CD8-positive, alpha-beta memory T cell (primary cell): ENCODE measurements at regions not wholly inside any gene's neighbourhood (a gene's known extent, or its start where the extent isn't known, plus 50 kb on each side); places are given as distances from the start of the nearest gene placed in this dataset.

ENCODE experiments used
- CTCF ChIA-PET: fragments of 350-600 bp; sonication (Branson Sonifier 250); formaldehyde crosslinking; loops from one replicate; lab custom pipeline; 2021; ENCODE audit warnings: antibody characterized with exemption; lab: Charles Lee
- POLR2A ChIA-PET: fragments of 350-600 bp; sonication (Branson Sonifier 250); formaldehyde crosslinking; loops from one replicate; lab custom pipeline; 2021; ENCODE audit warnings: antibody characterized with exemption; lab: Charles Lee
- DNase-seq, 5 donors: peaks; one replicate each; pipeline versions ENCODE4 v3.0.0 to v3.0.0-alpha.2; 2020 to 2022; ENCODE audit warnings: mixed read lengths in 1 of 5
- H3K27ac ChIP-seq: one replicate; pipeline ENCODE4 v1.7.0; 2013; ENCODE audit warnings: low read depth, mild to moderate bottlenecking, low read length, moderate library complexity
- H3K27me3 ChIP-seq: 2 replicates; pipeline ENCODE4 v1.7.0; 2013; ENCODE audit warnings: low read length, mild to moderate bottlenecking; ENCODE audit not compliant: insufficient read depth, poor library complexity, severe bottlenecking
- H3K36me3 ChIP-seq: 2 replicates; pipeline ENCODE4 v1.7.0; 2013; ENCODE audit warnings: mild to moderate bottlenecking, low read length, moderate library complexity; ENCODE audit not compliant: insufficient read depth
- H3K4me1 ChIP-seq: 2 replicates; pipeline ENCODE4 v1.7.0; 2013; ENCODE audit warnings: mild to moderate bottlenecking, low read length, moderate library complexity; ENCODE audit not compliant: insufficient read depth
- H3K4me3 ChIP-seq: 2 replicates; pipeline ENCODE4 v1.7.0; 2013; ENCODE audit warnings: mild to moderate bottlenecking, low read length
- H3K9me3 ChIP-seq: 2 replicates; pipeline ENCODE4 v1.7.0; 2013; ENCODE audit warnings: mild to moderate bottlenecking, low read length
- H3K27ac Mint-ChIP-seq, 8 donors: one replicate each; pipeline ENCODE4 v1.8.0; 2020 to 2021; ENCODE audit warnings: mixed read lengths in 8 of 8, mild to moderate bottlenecking in 6 of 8, inconsistent platforms in 3 of 8, moderate library complexity in 3 of 8
- H3K27me3 Mint-ChIP-seq, 2 donors: one replicate each; pipeline ENCODE4 v1.8.0; 2020 to 2021; ENCODE audit warnings: mixed read lengths in 2 of 2, mild to moderate bottlenecking in 1 of 2, moderate library complexity in 1 of 2
- H3K36me3 Mint-ChIP-seq, 3 donors: one replicate each; pipeline ENCODE4 v1.8.0; 2020 to 2021; ENCODE audit warnings: mixed read lengths in 3 of 3, inconsistent platforms in 1 of 3, mild to moderate bottlenecking in 1 of 3
- H3K4me1 Mint-ChIP-seq, 3 donors: one replicate each; pipeline ENCODE4 v1.8.0; 2020 to 2021; ENCODE audit warnings: mixed read lengths in 3 of 3, inconsistent platforms in 1 of 3, mild to moderate bottlenecking in 1 of 3
- H3K4me3 Mint-ChIP-seq, 7 donors: one replicate each; pipeline ENCODE4 v1.8.0; 2020 to 2021; ENCODE audit warnings: mixed read lengths in 7 of 7, mild to moderate bottlenecking in 6 of 7, moderate library complexity in 4 of 7, inconsistent platforms in 2 of 7
- H3K9me3 Mint-ChIP-seq, 5 donors: one replicate each; pipeline ENCODE4 v1.8.0; 2020 to 2022; ENCODE audit warnings: mixed read lengths in 5 of 5, mild to moderate bottlenecking in 3 of 5, moderate library complexity in 2 of 5, inconsistent platforms in 1 of 5

GRCh38 chr7:84304407-84304806 is 109.8 kb upstream of the SEMA3A start:
- H3K27me3 Mint-ChIP-seq: no peaks in the 10 kb centered on the region
- no peaks in the 10 kb centered on the region for H3K36me3 ChIP-seq

GRCh38 chr7:84302949-84303348 is 108.4 kb upstream of the SEMA3A start:
- ChIA-PET CTCF (no interaction called here), POLR2A (no interaction called here)
- no peaks in the 10 kb centered on the region for H3K36me3 ChIP-seq
- Mint-ChIP-seq H3K4me3 (no peak overlapping the region), H3K9me3 (peaks cover 0 to 26% (median 2%) of the 10 kb centered on the region in 5 donors), H3K36me3 (no peaks in the 10 kb centered on the region), H3K27ac (no peak overlapping the region), H3K4me1 (no peaks in the 10 kb centered on the region), H3K27me3 (no peaks in the 10 kb centered on the region)
- no peaks in the 10 kb centered on the region for H3K27me3 ChIP-seq
- H3K27ac ChIP-seq: no peak overlapping the region
- no peaks in the 10 kb centered on the region for H3K4me1 ChIP-seq
- no peaks in the 10 kb centered on the region for H3K9me3 ChIP-seq
- no peak overlapping the region for H3K4me3 ChIP-seq
- no peak for DNase-seq

More at GRCh38 chr7:84304407-84304806, 109.8 kb upstream of the SEMA3A start:
- no peaks in the 10 kb centered on the region for H3K4me1 ChIP-seq
- Mint-ChIP-seq H3K36me3 (no peaks in the 10 kb centered on the region), H3K9me3 (peaks cover 0 to 22% (median 5%) of the 10 kb centered on the region in 5 donors), H3K4me1 (no peaks in the 10 kb centered on the region), H3K27ac (no peak overlapping the region), H3K4me3 (no peak overlapping the region)
- H3K27ac ChIP-seq: no peak overlapping the region
- CTCF ChIA-PET: no interaction called here
- no peak overlapping the region for H3K4me3 ChIP-seq
- POLR2A ChIA-PET: no interaction called here
- DNase-seq: no peak
- H3K9me3 ChIP-seq: no peaks in the 10 kb centered on the region
- no peaks in the 10 kb centered on the region for H3K27me3 ChIP-seq

GRCh38 chr7:84297616-84298015 is 103.0 kb upstream of the SEMA3A start:
- Mint-ChIP-seq H3K27ac (no peak overlapping the region), H3K36me3 (no peaks in the 10 kb centered on the region), H3K4me1 (no peaks in the 10 kb centered on the region), H3K4me3 (no peak overlapping the region), H3K9me3 (peaks cover 0 to 23% (median 4%) of the 10 kb centered on the region in 5 donors), H3K27me3 (no peaks in the 10 kb centered on the region)
- ChIA-PET CTCF (no interaction called here), POLR2A (no interaction called here)
- Histone ChIP-seq H3K4me1 (no peaks in the 10 kb centered on the region), H3K27me3 (no peaks in the 10 kb centered on the region), H3K9me3 (no peaks in the 10 kb centered on the region), H3K36me3 (no peaks in the 10 kb centered on the region), H3K4me3 (no peak overlapping the region), H3K27ac (no peak overlapping the region)
- DNase-seq: no peak

DNA sequence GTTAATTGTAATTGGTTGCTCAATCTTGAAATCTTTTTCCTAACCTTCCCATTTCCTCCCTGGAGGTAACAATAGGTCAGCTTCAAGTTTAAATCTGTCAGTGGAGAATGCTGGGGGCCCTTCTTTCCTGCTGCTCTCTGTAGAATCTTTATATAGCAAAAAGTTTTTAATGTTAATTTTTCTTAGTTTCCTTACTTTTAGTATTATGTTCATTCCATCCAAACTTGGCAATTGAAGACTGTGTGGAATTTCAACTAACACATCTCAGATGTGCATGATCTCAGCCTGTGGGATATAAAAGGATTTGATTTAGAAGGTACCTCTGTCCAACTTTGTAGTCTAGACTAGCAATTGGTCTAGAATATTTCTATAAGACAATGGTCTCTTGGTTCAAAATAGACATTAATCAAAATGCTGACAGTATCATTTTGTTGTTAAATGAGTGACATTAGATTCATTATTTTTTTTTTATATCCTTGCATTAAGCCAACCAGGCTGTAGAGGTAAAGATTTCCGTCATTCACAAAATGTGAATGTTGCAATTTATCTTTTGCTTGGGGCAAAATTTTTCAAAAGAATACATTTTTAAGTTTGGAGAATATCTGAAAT is 100.4 kb upstream of the SEMA3A start:
- H3K27me3 Mint-ChIP-seq: no peaks in the 10 kb centered on the region
- CTCF ChIA-PET: no interaction called here
- H3K27ac ChIP-seq: no peak overlapping the region

DNA sequence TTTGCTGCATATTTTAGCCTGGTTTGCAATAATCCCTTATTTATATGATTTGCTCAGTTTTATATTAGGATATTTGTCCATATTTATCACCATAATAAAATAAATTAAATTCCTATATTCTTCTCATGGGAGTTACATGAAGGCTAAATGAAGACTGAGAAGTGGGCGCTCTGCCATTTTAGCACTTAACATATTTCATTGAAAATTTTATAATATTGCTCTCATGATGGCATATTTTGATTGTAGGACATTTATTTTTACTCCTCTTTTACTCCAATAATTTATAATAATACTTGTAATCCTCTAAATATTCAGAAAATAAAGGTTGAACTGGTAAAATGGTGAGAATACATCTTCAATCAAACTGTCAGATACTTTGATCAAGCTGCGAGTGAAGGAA is 99.8 kb upstream of the SEMA3A start:
- Mint-ChIP-seq H3K4me1 (no peaks in the 10 kb centered on the region), H3K9me3 (peaks cover 2 to 20% (median 5%) of the 10 kb centered on the region in 5 donors), H3K36me3 (no peaks in the 10 kb centered on the region), H3K27me3 (no peaks in the 10 kb centered on the region), H3K4me3 (no peak overlapping the region), H3K27ac (no peak overlapping the region)
- H3K27me3 ChIP-seq: no peaks in the 10 kb centered on the region
- no peaks in the 10 kb centered on the region for H3K36me3 ChIP-seq
- H3K4me3 ChIP-seq: no peak overlapping the region
- no peak overlapping the region for H3K27ac ChIP-seq
- DNase-seq: no peak
- POLR2A ChIA-PET: no interaction called here
- no peaks in the 10 kb centered on the region for H3K9me3 ChIP-seq
- no peaks in the 10 kb centered on the region for H3K4me1 ChIP-seq
- CTCF ChIA-PET: no interaction called here

More for the DNA sequence above, 100.4 kb upstream of the SEMA3A start:
- Histone ChIP-seq H3K4me3 (no peak overlapping the region), H3K4me1 (no peaks in the 10 kb centered on the region), H3K36me3 (no peaks in the 10 kb centered on the region), H3K27me3 (no peaks in the 10 kb centered on the region), H3K9me3 (no peaks in the 10 kb centered on the region)
- no peak for DNase-seq
- Mint-ChIP-seq H3K4me3 (no peak overlapping the region), H3K9me3 (peaks cover 0 to 20% (median 5%) of the 10 kb centered on the region in 5 donors), H3K4me1 (no peaks in the 10 kb centered on the region), H3K27ac (no peak overlapping the region), H3K36me3 (no peaks in the 10 kb centered on the region)
- POLR2A ChIA-PET: no interaction called here

DNA sequence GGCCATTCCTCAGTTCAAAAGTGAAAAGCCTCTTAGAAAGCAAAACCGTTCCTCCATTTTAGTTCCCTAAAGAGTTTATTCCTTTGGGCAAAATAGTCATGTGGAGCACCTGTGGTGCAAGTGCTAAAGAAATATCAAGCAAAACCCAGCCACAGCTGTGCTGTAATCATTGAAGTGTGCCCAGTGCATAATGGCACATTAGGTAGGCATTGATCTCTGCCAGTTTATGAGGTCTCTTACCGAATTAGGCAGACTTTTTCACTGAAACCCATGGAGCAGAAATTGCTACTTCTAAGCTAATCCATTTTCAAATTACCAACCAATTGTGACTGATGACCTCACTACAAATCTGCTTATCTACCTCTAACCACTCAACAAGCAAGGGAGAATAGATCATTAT is 97.2 kb upstream of the SEMA3A start:
- H3K4me3 Mint-ChIP-seq: no peak overlapping the region
- no peak for DNase-seq
- no peaks in the 10 kb centered on the region for H3K4me1 ChIP-seq
- peaks cover 2 to 10% (median 8%) of the 10 kb centered on the region in 5 donors for H3K9me3 Mint-ChIP-seq
- H3K36me3 ChIP-seq: no peaks in the 10 kb centered on the region
- no peaks in the 10 kb centered on the region for H3K27me3 Mint-ChIP-seq
- ChIA-PET CTCF (no interaction called here), POLR2A (no interaction called here)
- H3K36me3 Mint-ChIP-seq: no peaks in the 10 kb centered on the region
- no peaks in the 10 kb centered on the region for H3K4me1 Mint-ChIP-seq
- no peak overlapping the region for H3K27ac ChIP-seq
- no peak overlapping the region for H3K27ac Mint-ChIP-seq
- H3K4me3 ChIP-seq: no peak overlapping the region
- no peaks in the 10 kb centered on the region for H3K9me3 ChIP-seq
- H3K27me3 ChIP-seq: no peaks in the 10 kb centered on the region

- ChIA-PET CTCF (no interaction called here), POLR2A (no interaction called here)
- no peaks in the 10 kb centered on the region for H3K36me3 Mint-ChIP-seq
- H3K4me3 Mint-ChIP-seq: no peak overlapping the region
- no peak overlapping the region for H3K27ac Mint-ChIP-seq
- Histone ChIP-seq H3K36me3 (no peaks in the 10 kb centered on the region), H3K9me3 (no peaks in the 10 kb centered on the region), H3K27me3 (no peaks in the 10 kb centered on the region), H3K4me3 (no peak overlapping the region), H3K4me1 (no peaks in the 10 kb centered on the region), H3K27ac (no peak overlapping the region)
- H3K9me3 Mint-ChIP-seq: peaks cover 0 to 19% (median 0%) of the 10 kb centered on the region in 5 donors
- H3K4me1 Mint-ChIP-seq: no peaks in the 10 kb centered on the region
- H3K27me3 Mint-ChIP-seq: no peaks in the 10 kb centered on the region
- DNase-seq: no peak
Observed at GRCh38 chr7:84283798-84284197, 89.2 kb upstream of the SEMA3A start.

DNA sequence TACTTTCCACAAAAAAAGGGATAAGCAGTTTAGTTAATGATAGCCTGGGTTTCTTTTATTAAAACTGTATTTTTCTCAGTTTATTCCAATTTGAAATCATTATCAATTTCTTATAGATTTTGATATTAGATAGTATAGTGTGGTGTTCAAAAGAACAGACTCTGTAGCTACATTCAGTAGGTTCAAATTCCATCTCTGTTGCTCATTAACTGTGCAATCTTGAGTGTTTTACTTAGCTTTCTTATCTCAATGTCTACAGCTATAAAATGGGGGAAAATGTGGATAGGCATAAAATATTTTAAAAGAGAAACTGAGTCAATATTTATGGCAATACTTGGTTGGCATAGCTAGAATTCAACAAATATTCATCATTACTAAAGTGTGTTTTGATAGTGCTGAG is 86.9 kb upstream of the SEMA3A start:
- no peaks in the 10 kb centered on the region for H3K27me3 ChIP-seq
- H3K27me3 Mint-ChIP-seq: no peaks in the 10 kb centered on the region
- no peaks in the 10 kb centered on the region for H3K36me3 ChIP-seq
- H3K27ac ChIP-seq: no peak overlapping the region
- ChIA-PET CTCF (no interaction called here), POLR2A (no interaction called here)
- H3K4me3 ChIP-seq: no peak overlapping the region
- no peak overlapping the region for H3K27ac Mint-ChIP-seq
- no peaks in the 10 kb centered on the region for H3K9me3 ChIP-seq
- H3K4me1 Mint-ChIP-seq: no peaks in the 10 kb centered on the region
- H3K4me3 Mint-ChIP-seq: no peak overlapping the region
- H3K4me1 ChIP-seq: no peaks in the 10 kb centered on the region
- no peak for DNase-seq
- peaks cover 0 to 28% (median 3%) of the 10 kb centered on the region in 5 donors for H3K9me3 Mint-ChIP-seq
- no peaks in the 10 kb centered on the region for H3K36me3 Mint-ChIP-seq
